ENCODE measurements at regions not wholly inside any gene's neighbourhood (a gene's known extent, or its start where the extent isn't known, plus 50 kb on each side); places are given as distances from the start of the nearest gene placed in this dataset.

DNA sequence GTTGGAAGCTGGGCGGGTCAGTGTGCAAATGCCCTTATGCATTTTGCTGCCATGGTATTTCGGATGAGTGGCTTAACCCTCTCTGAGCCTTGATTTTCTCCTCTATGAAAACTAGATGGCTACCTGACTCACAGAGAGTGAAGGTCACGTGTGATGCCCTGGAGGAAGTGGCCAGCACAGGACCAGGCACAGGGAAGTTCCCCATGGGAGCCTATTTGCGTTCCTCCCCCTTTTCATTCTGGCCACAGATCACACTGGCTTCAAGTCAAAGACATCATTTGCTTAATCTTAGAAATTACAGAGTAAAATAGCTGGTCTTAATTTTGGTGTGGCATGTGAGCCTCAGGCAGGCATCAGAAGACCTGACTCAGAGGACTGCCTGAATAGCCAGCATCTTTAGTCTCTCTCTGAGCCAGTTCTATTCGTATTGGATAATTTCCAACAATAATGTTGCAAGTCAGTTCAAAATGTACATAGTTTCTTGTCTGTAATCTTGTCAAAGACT is 57.6 kb upstream of the CD302 start:
- ChIA-PET CTCF (no interaction called here), POLR2A (no interaction called here)
- H3K36me3 ChIP-seq (ENCODE audit: control insufficient read depth, insufficient read depth, low read length): no peaks in the 10 kb centered on the region
- TF ChIP-seq, protein P1, sequence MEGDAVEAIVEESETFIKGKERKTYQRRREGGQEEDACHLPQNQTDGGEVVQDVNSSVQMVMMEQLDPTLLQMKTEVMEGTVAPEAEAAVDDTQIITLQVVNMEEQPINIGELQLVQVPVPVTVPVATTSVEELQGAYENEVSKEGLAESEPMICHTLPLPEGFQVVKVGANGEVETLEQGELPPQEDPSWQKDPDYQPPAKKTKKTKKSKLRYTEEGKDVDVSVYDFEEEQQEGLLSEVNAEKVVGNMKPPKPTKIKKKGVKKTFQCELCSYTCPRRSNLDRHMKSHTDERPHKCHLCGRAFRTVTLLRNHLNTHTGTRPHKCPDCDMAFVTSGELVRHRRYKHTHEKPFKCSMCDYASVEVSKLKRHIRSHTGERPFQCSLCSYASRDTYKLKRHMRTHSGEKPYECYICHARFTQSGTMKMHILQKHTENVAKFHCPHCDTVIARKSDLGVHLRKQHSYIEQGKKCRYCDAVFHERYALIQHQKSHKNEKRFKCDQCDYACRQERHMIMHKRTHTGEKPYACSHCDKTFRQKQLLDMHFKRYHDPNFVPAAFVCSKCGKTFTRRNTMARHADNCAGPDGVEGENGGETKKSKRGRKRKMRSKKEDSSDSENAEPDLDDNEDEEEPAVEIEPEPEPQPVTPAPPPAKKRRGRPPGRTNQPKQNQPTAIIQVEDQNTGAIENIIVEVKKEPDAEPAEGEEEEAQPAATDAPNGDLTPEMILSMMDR (IDR thresholded peaks at IDR 0.05; ENCODE audit: insufficient read depth, low read depth, low read length): no peak
- H3K4me3 ChIP-seq (ENCODE audit: low read depth, low read length): no peak overlapping the region
- no peak for DNase-seq (ENCODE audit: low read depth)
- peaks cover 1% of the 10 kb centered on the region; the same call in 1 of the 2 replicates for H3K27me3 ChIP-seq (ENCODE audit: control insufficient read depth, insufficient read depth, low read length)

DNA sequence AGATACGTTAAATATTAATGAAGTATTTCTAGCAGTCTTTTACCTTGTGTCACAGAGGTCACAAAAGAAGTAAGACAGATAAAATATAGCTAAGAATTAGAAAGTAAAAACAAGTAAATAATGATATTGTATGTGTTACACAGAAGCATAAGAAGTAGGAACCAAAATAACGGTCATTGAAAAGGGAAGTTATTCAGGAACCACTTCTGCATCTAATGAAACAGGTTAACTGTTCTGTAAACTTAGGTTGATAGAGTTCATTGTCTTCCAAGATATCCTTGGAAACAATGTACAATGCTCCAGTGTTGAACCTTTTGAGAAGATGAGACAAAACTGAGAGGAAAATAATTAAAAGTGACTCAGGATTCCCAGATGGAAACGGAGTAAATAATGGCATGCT is 57.1 kb upstream of the CD302 start:
- H3K4me3 ChIP-seq (ENCODE audit: low read depth, low read length): no peak overlapping the region
- H3K27me3 ChIP-seq (ENCODE audit: control insufficient read depth, insufficient read depth, low read length): peaks cover 1% of the 10 kb centered on the region; the same call in 1 of the 2 replicates
- TF ChIP-seq, protein P1 (IDR thresholded peaks at IDR 0.05; ENCODE audit: insufficient read depth, low read depth, low read length): no peak
- H3K36me3 ChIP-seq (ENCODE audit: control insufficient read depth, insufficient read depth, low read length): no peaks in the 10 kb centered on the region
- ChIA-PET CTCF (no interaction called here), POLR2A (no interaction called here)
- no peak for DNase-seq (ENCODE audit: low read depth)

DNA sequence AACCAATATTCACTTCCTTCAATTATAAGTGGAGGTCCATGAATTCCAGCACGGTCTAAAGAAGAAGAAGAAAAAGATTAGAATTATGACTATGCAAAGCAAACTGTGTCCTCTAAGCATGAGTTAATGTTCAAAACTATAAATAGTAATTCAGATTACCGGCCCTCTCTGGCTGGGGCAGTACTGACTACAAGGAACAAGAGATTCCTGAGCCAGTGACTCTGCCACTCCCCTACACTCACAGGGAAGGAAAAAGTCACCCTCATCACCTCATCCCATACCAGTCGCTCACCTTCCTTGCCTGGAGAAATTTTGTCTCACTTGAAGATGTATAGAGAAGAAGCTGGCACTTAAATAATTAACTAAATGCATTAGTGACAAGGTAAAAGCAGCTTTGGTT is 56.5 kb upstream of the CD302 start:
- CTCF ChIA-PET: no interaction called here
- H3K27me3 ChIP-seq (ENCODE audit: control insufficient read depth, insufficient read depth, low read length): peaks cover 1% of the 10 kb centered on the region; the same call in 1 of the 2 replicates
- TF ChIP-seq, protein P1 (IDR thresholded peaks at IDR 0.05; ENCODE audit: insufficient read depth, low read depth, low read length): no peak
- POLR2A ChIA-PET: no interaction called here
- no peaks in the 10 kb centered on the region for H3K36me3 ChIP-seq (ENCODE audit: control insufficient read depth, insufficient read depth, low read length)
- no peak for DNase-seq (ENCODE audit: low read depth)
- no peak overlapping the region for H3K4me3 ChIP-seq (ENCODE audit: low read depth, low read length)

DNA sequence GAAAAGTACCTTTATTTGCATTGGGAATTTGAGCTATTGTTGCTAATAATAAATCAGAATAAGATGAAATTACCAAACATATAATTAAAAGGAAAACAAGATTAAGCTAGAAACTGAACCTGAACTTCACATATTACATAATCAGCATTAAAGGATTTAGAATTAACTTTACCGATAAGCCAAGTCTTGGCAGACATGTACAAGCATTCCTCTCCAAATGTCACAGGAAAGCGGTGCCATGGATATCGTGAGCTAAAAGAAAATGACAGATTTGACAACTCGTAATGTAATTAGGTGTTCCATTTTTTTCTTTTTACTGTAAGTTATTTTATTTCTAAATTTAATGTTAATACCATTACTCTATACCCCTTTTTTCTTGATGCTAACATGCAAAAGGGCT is 55.1 kb upstream of the CD302 start:
- no peaks in the 10 kb centered on the region for H3K27me3 ChIP-seq (ENCODE audit: control insufficient read depth, insufficient read depth, low read length)
- no peaks in the 10 kb centered on the region for H3K36me3 ChIP-seq (ENCODE audit: control insufficient read depth, insufficient read depth, low read length)
- TF ChIP-seq, protein P1 (IDR thresholded peaks at IDR 0.05; ENCODE audit: insufficient read depth, low read depth, low read length): no peak
- CTCF ChIA-PET: interaction anchor here (0.6 to 0.7 kb wide), 2 partner anchors 46 to 204 kb away, joined by 3 read pairs; no protein-coding TSS in a partner anchor
- DNase-seq (ENCODE audit: low read depth): no peak
- no peak overlapping the region for H3K4me3 ChIP-seq (ENCODE audit: low read depth, low read length)
- POLR2A ChIA-PET: no interaction called here

DNA sequence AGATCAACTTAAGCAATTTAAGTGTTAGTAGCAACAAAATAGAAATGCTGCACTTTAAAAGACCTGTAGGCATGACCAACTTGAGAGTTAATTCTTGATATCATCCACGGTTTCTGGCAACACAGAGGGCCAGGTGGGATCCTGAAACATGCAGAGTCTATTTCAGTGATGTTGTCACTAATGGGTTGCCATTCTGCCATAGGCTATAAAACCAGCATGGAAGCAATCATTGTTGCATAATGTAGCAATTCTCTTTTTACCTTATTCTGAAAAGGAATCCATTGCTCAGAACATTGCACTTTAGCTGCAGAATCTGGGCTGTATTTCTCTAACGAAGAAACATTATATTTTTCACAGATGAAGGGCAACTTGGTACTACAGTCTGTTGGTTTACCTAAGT is 53.9 kb upstream of the CD302 start:
- POLR2A ChIA-PET: no interaction called here
- no peak overlapping the region for H3K4me3 ChIP-seq (ENCODE audit: low read depth, low read length)
- TF ChIP-seq, protein P1 (IDR thresholded peaks at IDR 0.05; ENCODE audit: insufficient read depth, low read depth, low read length): no peak
- no peaks in the 10 kb centered on the region for H3K36me3 ChIP-seq (ENCODE audit: control insufficient read depth, insufficient read depth, low read length)
- H3K27me3 ChIP-seq (ENCODE audit: control insufficient read depth, insufficient read depth, low read length): no peaks in the 10 kb centered on the region
- no peak for DNase-seq (ENCODE audit: low read depth)
- CTCF ChIA-PET: no interaction called here
